Testis (tissue), 2 donors: ENCODE measurements at regions not wholly inside any gene's neighbourhood (a gene's known extent, or its start where the extent isn't known, plus 50 kb on each side); places are given as distances from the start of the nearest gene placed in this dataset.

Experiments
- DNase-seq: peaks from one replicate; pipeline ENCODE4 v3.0.0-alpha.2; 2019
- H3K27ac ChIP-seq, 2 donors: fragments of 200-600 bp; sonication (generic); one replicate each; pipeline ENCODE4 v1.5.1; 2019
- H3K27me3 ChIP-seq: fragments of 200-600 bp; sonication (generic); one replicate; pipeline ENCODE4 v1.5.1; 2019
- H3K36me3 ChIP-seq: fragments of 200-600 bp; sonication (generic); one replicate; pipeline ENCODE4 v1.5.1; 2017; ENCODE audit warnings: low read depth; ENCODE audit errors: missing control alignments
- H3K4me1 ChIP-seq: fragments of 200-600 bp; sonication (generic); one replicate; pipeline ENCODE4 v1.5.1; 2019
- H3K4me3 ChIP-seq, 2 donors: fragments of 200-600 bp; sonication (generic); one replicate each; pipeline ENCODE4 v1.5.1; 2017 to 2019
- H3K9me3 ChIP-seq: fragments of 200-600 bp; sonication (generic); one replicate; pipeline ENCODE4 v1.5.1; 2017
- POLR2A ChIP-seq: fragments of 450-650 bp; IDR thresholded peaks from one replicate; pipeline ENCODE4 v1.6.1; 2017; ENCODE audit warnings: antibody characterized with exemption, mild to moderate bottlenecking, moderate library complexity
- WGBS, 2 donors: methylation state at CpG; one replicate each; pipeline ENCODE4 v1.1.5; 2018; 5-methylcytosine and 5-hydroxymethylcytosine counted together
- intact Hi-C: fragments of 100-400 bp; cut with DNase I; formaldehyde crosslinking; loops from one replicate; pipeline ENCODE4 v1.15.1; 2023; ENCODE audit warnings: low total_unique reads
- TF ChIP-seq, protein P1 (sequence below), 3 experiments: fragments of 450-650 bp in 2 of 3; fragments of 200-600 bp in 1 of 3; sonication (generic) in 1 of 3; IDR thresholded peaks; one replicate each; pipeline ENCODE4 v1.5.1; 2016 to 2019; ENCODE audit warnings: antibody characterized with exemption in 3 of 3, mild to moderate bottlenecking in 2 of 3, moderate library complexity in 1 of 3

- WGBS, 2 donors: 81 to 91% methylated on average over 15 of the region's 15 CpGs
- no peak for DNase-seq
- H3K9me3 ChIP-seq: no peaks in the 10 kb centered on the region
- TF ChIP-seq, protein P1, sequence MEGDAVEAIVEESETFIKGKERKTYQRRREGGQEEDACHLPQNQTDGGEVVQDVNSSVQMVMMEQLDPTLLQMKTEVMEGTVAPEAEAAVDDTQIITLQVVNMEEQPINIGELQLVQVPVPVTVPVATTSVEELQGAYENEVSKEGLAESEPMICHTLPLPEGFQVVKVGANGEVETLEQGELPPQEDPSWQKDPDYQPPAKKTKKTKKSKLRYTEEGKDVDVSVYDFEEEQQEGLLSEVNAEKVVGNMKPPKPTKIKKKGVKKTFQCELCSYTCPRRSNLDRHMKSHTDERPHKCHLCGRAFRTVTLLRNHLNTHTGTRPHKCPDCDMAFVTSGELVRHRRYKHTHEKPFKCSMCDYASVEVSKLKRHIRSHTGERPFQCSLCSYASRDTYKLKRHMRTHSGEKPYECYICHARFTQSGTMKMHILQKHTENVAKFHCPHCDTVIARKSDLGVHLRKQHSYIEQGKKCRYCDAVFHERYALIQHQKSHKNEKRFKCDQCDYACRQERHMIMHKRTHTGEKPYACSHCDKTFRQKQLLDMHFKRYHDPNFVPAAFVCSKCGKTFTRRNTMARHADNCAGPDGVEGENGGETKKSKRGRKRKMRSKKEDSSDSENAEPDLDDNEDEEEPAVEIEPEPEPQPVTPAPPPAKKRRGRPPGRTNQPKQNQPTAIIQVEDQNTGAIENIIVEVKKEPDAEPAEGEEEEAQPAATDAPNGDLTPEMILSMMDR (IDR thresholded peaks at IDR 0.05): no peak
- no peak for TF ChIP-seq POLR2A
- intact Hi-C loops: no loop called here
- no peak overlapping the region for H3K27ac ChIP-seq
- no peaks in the 10 kb centered on the region for H3K36me3 ChIP-seq
- no peaks in the 10 kb centered on the region for H3K4me1 ChIP-seq
- H3K27me3 ChIP-seq: no peaks in the 10 kb centered on the region
- H3K4me3 ChIP-seq: no peak overlapping the region
These were observed 74.5 kb downstream of the RBFOX3 start for GRCh38 chr17:79536212-79536840.

DNA sequence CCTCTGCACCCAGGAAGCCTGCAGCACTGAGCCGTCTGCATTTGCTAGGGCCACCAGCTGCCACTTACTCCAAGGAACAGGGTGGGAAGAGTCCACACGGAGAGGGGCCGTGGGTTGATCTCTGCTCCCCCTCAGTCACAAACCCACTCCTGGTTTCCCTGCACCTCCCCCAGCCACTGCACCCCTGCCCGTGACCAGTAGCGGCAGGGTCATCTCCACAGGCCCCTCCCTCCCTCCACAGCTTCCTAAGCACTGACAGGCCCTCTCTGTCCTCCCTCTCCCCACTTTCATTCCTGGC is 75.2 kb downstream of the RBFOX3 start:
- no peak overlapping the region for H3K27ac ChIP-seq
- intact Hi-C loops: no loop called here
- H3K27me3 ChIP-seq: no peaks in the 10 kb centered on the region
- H3K9me3 ChIP-seq: no peaks in the 10 kb centered on the region
- TF ChIP-seq, protein P1 (IDR thresholded peaks at IDR 0.05): no peak
- no peak for TF ChIP-seq POLR2A
- no peaks in the 10 kb centered on the region for H3K36me3 ChIP-seq
- 85 to 96% methylated on average over 4 to 5 of the region's 5 CpGs for WGBS, 2 donors
- H3K4me3 ChIP-seq: no peak overlapping the region
- no peak for DNase-seq
- H3K4me1 ChIP-seq: no peaks in the 10 kb centered on the region

DNA sequence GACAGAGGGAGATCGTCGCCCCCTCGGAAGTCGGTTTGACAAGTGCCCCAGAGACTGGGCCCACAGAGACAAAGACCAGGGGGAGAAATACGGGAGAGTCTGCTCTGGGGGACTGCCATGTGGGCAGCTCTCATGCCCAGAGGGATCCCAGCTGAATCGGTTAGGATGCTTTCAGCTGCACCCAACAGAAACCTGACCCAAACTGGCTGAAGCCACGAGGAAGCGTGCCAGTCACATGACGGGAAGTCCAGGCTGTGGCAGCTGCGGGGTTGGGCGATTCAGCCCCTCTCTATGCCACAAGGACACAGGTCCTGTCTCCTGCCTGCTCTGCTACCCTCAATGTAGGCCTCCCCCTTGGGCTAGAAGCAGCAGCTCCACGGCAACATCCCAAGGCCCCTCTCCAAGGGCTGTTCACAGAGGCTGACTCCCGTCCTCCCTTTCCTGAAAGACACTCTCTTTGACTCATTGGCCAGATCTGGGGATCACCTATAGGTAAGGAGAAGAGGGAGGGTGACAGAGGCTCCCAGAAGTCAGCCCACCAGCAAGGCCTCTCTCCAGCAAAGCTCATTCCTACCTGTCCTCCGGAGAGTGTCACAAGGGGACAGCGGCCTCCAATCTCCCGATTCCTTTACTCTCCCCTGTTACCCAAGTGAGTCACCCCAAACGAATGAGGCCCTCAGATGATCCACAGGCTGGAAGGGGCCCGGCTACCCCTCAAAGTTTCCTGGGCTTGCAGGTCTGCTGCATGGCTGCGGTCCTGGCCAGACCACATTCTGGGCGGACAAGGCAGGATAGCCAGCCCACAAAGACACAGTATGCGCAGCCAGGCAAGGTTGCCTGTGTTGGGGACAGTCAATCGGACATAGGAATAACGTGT is 75.8 kb downstream of the RBFOX3 start:
- Histone ChIP-seq H3K9me3 (no peaks in the 10 kb centered on the region), H3K36me3 (no peaks in the 10 kb centered on the region), H3K4me3 (no peak overlapping the region), H3K27me3 (no peaks in the 10 kb centered on the region), H3K4me1 (no peaks in the 10 kb centered on the region), H3K27ac (no peak overlapping the region)
- no peak for DNase-seq
- TF ChIP-seq, protein P1 (IDR thresholded peaks at IDR 0.05): no peak
- no peak for TF ChIP-seq POLR2A
- WGBS, 2 donors: 82 to 89% methylated on average over 18 to 23 of the region's 23 CpGs
- intact Hi-C loops: no loop called here

- WGBS, 2 donors: 85 to 89% methylated on average over 11 of the region's 11 CpGs
- TF ChIP-seq POLR2A: no peak
- TF ChIP-seq, protein P1 (IDR thresholded peaks at IDR 0.05): no peak
- intact Hi-C loops: no loop called here
These were observed 76.7 kb downstream of the RBFOX3 start for GRCh38 chr17:79534111-79534510.

GRCh38 chr17:79533116-79533515 is 77.7 kb downstream of the RBFOX3 start:
- TF ChIP-seq, protein P1 (IDR thresholded peaks at IDR 0.05): no peak
- no peak for TF ChIP-seq POLR2A
- Histone ChIP-seq H3K36me3 (no peaks in the 10 kb centered on the region), H3K4me3 (no peak overlapping the region), H3K9me3 (no peaks in the 10 kb centered on the region), H3K27me3 (no peaks in the 10 kb centered on the region), H3K27ac (no peak overlapping the region), H3K4me1 (no peaks in the 10 kb centered on the region)
- intact Hi-C loops: no loop called here
- 90 to 100% methylated on average over 12 of the region's 12 CpGs for WGBS, 2 donors
- no peak for DNase-seq

More at GRCh38 chr17:79534111-79534510, 76.7 kb downstream of the RBFOX3 start:
- no peak for DNase-seq
- H3K9me3 ChIP-seq: no peaks in the 10 kb centered on the region
- H3K36me3 ChIP-seq: no peaks in the 10 kb centered on the region
- no peak overlapping the region for H3K27ac ChIP-seq
- H3K4me3 ChIP-seq: no peak overlapping the region
- H3K4me1 ChIP-seq: no peaks in the 10 kb centered on the region
- H3K27me3 ChIP-seq: no peaks in the 10 kb centered on the region
